ENCODE measurements at regions not wholly inside any gene's neighbourhood (a gene's known extent, or its start where the extent isn't known, plus 50 kb on each side); places are given as distances from the start of the nearest gene placed in this dataset.
"Not testable (repeated sequence)": the region's sequence is repeated elsewhere in the genome, so short reads cannot be mapped to it uniquely, and the experiment has no call there.

DNA sequence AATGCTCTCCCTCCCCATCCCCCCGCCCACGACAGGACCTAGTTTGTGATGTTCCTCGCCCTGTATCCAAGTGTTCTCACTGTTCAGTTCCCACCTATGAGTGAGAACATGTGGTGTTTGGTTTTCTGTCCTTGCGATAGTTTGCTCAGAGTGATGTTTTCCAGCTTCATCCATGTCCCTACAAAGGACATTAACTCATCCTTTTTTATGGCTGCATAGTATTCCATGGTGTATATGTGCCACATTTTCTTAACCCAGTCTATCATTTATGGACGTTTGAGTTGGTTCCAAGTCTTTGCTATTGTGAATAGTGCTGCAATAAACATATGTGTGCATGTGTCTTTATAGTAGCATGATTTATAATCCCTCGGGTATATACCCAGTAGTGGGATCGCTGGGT lies 171.3 kb downstream of the HIPK3 start:
- H3K9me3 Mint-ChIP-seq; H3K4me1 Mint-ChIP-seq (ENCODE audit: low read depth); DNase-seq; H3K36me3 Mint-ChIP-seq (ENCODE audit: insufficient read depth in 2 of 2); H3K27ac Mint-ChIP-seq; ATAC-seq (replicated peaks in 1 of 2); H3K4me3 Mint-ChIP-seq: not testable (repeated sequence)
- peaks cover 42% of the 10 kb centered on the region for H3K27me3 Mint-ChIP-seq (ENCODE audit: low read depth)

GRCh38 chr11:33420959-33421566 lies 163.9 kb downstream of the HIPK3 start:
- Mint-ChIP-seq H3K27ac (no peak overlapping the region), H3K27me3 (ENCODE audit: low read depth) (peaks cover 41% of the 10 kb centered on the region), H3K9me3 (no peaks in the 10 kb centered on the region), H3K4me3 (no peak overlapping the region), H3K4me1 (ENCODE audit: low read depth) (no peaks in the 10 kb centered on the region), H3K36me3 (ENCODE audit: insufficient read depth in 2 of 2) (no peaks in the 10 kb centered on the region)
- no peak for DNase-seq
- ATAC-seq (replicated peaks in 1 of 2) = no peak

- H3K4me3 Mint-ChIP-seq = no peak overlapping the region
- ATAC-seq (replicated peaks in 1 of 2) (no peak), DNase-seq (no peak)
- no peaks in the 10 kb centered on the region for H3K36me3 Mint-ChIP-seq (ENCODE audit: insufficient read depth in 2 of 2)
- no peak overlapping the region for H3K27ac Mint-ChIP-seq
- peaks cover 33% of the 10 kb centered on the region for H3K27me3 Mint-ChIP-seq (ENCODE audit: low read depth)
- H3K4me1 Mint-ChIP-seq (ENCODE audit: low read depth) = no peaks in the 10 kb centered on the region
- H3K9me3 Mint-ChIP-seq = no peaks in the 10 kb centered on the region
Observed at GRCh38 chr11:33419924-33420323, 162.7 kb downstream of the HIPK3 start.

- Mint-ChIP-seq H3K9me3 (no peaks in the 10 kb centered on the region), H3K4me3 (no peak overlapping the region), H3K4me1 (ENCODE audit: low read depth) (no peaks in the 10 kb centered on the region), H3K27me3 (ENCODE audit: low read depth) (peaks cover 35% of the 10 kb centered on the region), H3K27ac (no peak overlapping the region), H3K36me3 (ENCODE audit: insufficient read depth in 2 of 2) (no peaks in the 10 kb centered on the region)
- ATAC-seq (replicated peaks in 1 of 2) = no peak
- no peak for DNase-seq
Observed at GRCh38 chr11:33417121-33417520, 159.9 kb downstream of the HIPK3 start.

- Mint-ChIP-seq H3K9me3 (no peaks in the 10 kb centered on the region), H3K36me3 (ENCODE audit: insufficient read depth in 2 of 2) (no peaks in the 10 kb centered on the region), H3K4me1 (ENCODE audit: low read depth) (no peaks in the 10 kb centered on the region), H3K4me3 (no peak overlapping the region), H3K27me3 (ENCODE audit: low read depth) (peaks cover 57% of the 10 kb centered on the region), H3K27ac (no peak overlapping the region)
- DNase-seq (no peak), ATAC-seq (replicated peaks in 1 of 2) (no peak)
Observed at GRCh38 chr11:33413301-33413700, 156.1 kb downstream of the HIPK3 start.

GRCh38 chr11:33412241-33412640 lies 155.1 kb downstream of the HIPK3 start:
- no peak for DNase-seq
- no peak overlapping the region for H3K27ac Mint-ChIP-seq
- no peaks in the 10 kb centered on the region for H3K36me3 Mint-ChIP-seq (ENCODE audit: insufficient read depth in 2 of 2)
- peaks cover 50% of the 10 kb centered on the region for H3K27me3 Mint-ChIP-seq (ENCODE audit: low read depth)
- H3K9me3 Mint-ChIP-seq = no peaks in the 10 kb centered on the region
- ATAC-seq (replicated peaks in 1 of 2) = no peak
- H3K4me3 Mint-ChIP-seq = no peak overlapping the region
- H3K4me1 Mint-ChIP-seq (ENCODE audit: low read depth) = no peaks in the 10 kb centered on the region

- Mint-ChIP-seq H3K4me3 (no peak overlapping the region), H3K4me1 (ENCODE audit: low read depth) (no peaks in the 10 kb centered on the region), H3K27ac (no peak overlapping the region), H3K9me3 (no peaks in the 10 kb centered on the region), H3K36me3 (ENCODE audit: insufficient read depth in 2 of 2) (no peaks in the 10 kb centered on the region), H3K27me3 (ENCODE audit: low read depth) (peaks cover 49% of the 10 kb centered on the region)
- DNase-seq = no peak
- no peak for ATAC-seq (replicated peaks in 1 of 2)
Observed at GRCh38 chr11:33411751-33412150, 154.6 kb downstream of the HIPK3 start.

DNA sequence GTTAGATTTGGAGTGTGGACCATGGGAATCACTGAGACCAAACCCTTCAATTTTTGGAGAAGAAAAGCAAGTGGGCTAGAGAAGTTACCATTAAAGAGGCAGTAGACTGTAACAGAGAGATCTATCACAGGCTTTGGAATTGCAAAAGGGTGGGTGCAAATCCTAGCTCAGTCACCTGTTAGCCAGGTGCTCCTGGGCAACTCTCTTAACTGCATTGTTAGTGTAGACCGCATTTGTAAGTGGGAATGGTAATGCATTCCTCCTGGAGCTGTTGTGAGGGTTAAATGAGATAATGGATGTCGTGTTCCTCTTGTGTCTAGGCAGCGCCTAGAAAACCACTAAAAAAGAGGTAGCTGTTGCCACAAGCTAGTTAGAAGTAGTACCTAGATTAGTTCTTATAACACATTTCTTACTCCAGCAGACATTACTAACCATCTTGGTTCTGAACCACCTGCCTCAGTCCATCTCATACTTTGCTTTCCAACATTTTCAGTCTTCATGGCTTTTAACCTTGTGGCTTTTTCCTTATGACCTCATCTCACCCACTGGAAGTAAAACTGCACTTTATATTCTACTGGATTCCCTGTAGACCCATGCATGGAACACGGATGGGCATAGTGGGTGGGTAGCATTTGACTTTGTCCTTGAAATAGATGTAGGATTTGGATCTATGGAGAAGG lies 153.0 kb downstream of the HIPK3 start:
- no peak overlapping the region for H3K4me3 Mint-ChIP-seq
- H3K27me3 Mint-ChIP-seq (ENCODE audit: low read depth) = peaks cover 49% of the 10 kb centered on the region
- ATAC-seq (replicated peaks in 1 of 2) (no peak), DNase-seq (no peak)
- no peaks in the 10 kb centered on the region for H3K36me3 Mint-ChIP-seq (ENCODE audit: insufficient read depth in 2 of 2)
- H3K4me1 Mint-ChIP-seq (ENCODE audit: low read depth) = no peaks in the 10 kb centered on the region
- no peak overlapping the region for H3K27ac Mint-ChIP-seq
- H3K9me3 Mint-ChIP-seq = no peaks in the 10 kb centered on the region
